GM21786 (cell line): ENCODE measurements at regions not wholly inside any gene's neighbourhood (a gene's known extent, or its start where the extent isn't known, plus 50 kb on each side); places are given as distances from the start of the nearest gene placed in this dataset.
"Not testable (repeated sequence)": the region's sequence is repeated elsewhere in the genome, so short reads cannot be mapped to it uniquely, and the experiment has no call there.

Experiments
- ATAC-seq: cut with Tn5 transposase; IDR thresholded peaks from one replicate; pipeline ENCODE4 v1.9.1; 2021; ENCODE audit not compliant: unreplicated experiment

GRCh38 chr2:51329512-51329911 lies 297.6 kb upstream of the NRXN1 start:
- ATAC-seq = no peak

GRCh38 chr2:51324051-51324450 lies 292.1 kb upstream of the NRXN1 start:
- ATAC-seq = no peak

- ATAC-seq = no peak
These were observed 290.7 kb upstream of the NRXN1 start for GRCh38 chr2:51322613-51323012.

DNA sequence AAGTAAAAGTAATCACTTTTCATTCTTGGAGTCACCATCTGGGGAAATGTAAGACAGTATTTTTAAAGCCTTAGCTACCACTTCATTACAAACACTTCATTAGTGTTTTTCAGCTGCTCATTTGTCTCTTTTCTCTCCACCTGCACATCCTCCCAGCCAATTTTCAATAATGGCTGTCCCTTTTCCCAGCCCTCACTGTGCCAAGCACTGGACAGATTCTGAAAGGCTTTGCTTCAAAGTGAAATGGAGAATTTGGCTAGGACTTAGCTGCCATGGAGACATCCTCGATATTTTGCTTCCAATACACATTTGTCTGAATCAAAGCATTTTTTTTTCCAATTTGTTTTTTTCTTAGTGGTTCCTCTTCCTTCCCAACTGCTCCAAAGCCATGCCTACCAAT lies 272.4 kb upstream of the NRXN1 start:
- no peak for ATAC-seq

DNA sequence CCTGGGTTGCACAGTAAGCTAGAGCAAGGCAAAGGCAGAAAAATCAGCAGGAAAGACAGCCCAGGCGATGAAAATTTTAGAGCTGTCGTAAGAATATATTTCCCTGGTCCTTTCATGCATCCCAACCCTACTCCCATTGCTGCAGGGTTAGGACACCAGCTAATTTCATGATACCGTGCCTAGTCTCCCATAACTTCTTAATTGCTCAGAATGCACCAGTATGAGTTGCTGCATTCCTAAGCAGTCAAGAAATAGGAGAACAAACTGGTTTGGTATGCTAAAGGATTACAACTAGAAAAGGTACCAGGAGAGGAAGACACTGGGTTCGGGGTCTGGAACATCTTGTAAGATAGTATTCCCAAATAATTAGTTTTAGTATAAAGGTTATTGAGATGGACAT lies 269.4 kb upstream of the NRXN1 start:
- ATAC-seq = no peak

- no peak for ATAC-seq
These were observed 267.4 kb upstream of the NRXN1 start for GRCh38 chr2:51299370-51299769.

GRCh38 chr2:51297488-51297887 lies 265.6 kb upstream of the NRXN1 start:
- peak; percentile 63 for ATAC-seq

DNA sequence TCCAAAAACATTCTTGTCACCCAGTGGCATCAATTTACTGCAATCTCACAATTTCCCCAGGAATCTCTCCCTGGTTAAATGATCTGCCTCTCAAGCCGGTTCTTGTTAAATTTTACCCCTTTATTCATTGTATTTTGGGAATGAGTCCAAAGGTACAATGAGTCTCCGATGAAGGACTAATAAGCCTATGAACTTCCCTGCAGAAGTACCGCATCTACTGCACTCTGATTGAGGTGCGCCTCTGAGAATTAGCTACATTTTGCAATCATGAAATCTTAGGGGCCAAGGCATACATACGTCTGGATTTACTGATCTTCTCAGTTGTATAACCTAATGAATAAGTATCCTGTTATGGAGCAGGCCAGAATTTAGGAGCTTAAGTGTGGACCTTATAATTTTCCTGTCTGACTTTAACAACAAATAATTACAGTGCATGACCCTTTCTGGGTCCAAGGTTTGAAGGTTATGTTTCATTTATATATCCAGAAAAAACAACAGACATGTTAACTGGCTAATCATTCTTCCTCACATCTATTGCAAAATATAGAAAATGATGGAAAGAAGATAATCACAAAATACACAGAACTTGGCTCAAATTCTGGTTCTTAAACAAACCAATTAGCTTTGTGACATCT lies 261.8 kb upstream of the NRXN1 start:
- no peak for ATAC-seq

GRCh38 chr2:51291762-51292551 lies 260.0 kb upstream of the NRXN1 start:
- no peak for ATAC-seq

- no peak for ATAC-seq
These were observed 258.8 kb upstream of the NRXN1 start for GRCh38 chr2:51290725-51291124.

DNA sequence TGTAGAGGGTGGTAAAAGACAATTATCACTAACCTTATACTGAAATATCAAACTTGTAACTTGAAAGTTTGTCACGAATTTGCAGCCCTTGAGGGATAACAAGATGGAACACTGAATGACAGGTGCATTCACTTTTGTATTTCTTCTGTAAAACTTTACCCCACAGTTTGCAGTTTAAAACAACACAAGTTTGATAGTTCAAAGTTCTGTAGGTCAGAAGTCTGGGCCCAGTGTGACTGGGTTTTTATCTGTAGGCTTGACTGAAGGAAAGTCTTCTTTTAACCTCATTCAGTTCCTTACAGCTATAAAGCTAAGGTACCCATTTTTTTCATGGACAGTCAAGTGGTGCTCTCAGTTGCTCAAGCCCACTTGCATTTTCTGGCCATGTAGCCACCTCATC lies 257.1 kb upstream of the NRXN1 start:
- ATAC-seq = no peak

DNA sequence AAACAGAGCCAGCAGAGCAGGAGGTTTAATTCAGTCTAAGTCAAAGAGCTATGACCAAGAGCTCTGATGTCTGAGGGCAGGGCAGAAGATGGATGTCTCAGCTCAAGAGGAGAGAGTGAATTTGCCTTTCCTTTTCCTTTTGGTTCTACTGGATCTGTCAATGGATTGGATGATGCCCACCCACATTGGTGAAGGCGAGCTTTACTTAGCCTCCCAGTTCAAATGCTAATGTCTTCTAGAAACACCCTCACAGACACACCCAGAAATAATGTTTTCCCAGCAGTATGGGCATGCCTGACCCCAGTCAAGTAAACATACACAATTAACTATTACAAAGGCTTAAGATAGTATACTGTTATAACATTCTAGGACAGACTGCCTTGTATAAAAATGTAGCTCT lies 236.3 kb upstream of the NRXN1 start:
- no peak for ATAC-seq

GRCh38 chr2:51265539-51265938 lies 233.6 kb upstream of the NRXN1 start:
- ATAC-seq = no peak

DNA sequence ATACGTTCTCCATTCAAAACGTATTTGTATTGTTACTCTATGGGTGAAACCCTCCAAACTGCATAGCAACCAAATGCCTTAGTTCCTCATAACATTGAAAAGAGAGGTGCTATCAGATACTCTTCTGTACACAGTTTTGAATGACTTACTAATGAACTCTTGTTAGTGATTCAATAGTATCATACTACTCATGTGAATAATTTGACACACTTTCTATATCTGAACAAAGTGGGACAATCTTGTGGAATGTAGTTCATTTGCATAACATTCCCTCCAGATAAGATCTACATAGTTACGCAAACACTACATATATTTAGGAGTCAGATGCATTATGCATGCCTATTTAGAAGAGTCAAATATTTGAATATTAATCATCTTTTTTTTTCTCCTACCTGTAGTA lies 232.0 kb upstream of the NRXN1 start:
- no peak for ATAC-seq

DNA sequence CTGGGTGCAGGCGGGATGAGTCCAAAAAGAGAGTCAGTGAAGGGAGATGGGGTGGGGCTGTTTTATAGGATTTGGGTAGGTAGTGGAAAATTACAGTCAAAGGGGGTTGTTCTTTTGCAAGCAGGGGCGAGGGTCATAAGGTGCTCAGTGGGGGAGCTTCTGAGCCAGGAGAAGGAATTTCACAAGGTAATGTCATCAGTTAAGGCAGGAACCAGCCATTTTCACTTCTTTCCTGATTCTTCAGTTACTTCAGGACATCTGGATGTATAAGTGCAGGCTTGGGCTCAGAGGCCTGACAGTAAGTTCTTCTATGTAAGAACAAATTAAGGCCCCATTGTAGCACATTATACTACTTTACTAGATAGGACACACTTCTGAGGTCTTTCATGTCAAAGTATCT lies 231.2 kb upstream of the NRXN1 start:
- not testable (repeated sequence) for ATAC-seq

- ATAC-seq = no peak
These were observed 226.4 kb upstream of the NRXN1 start for GRCh38 chr2:51258301-51258700.

GRCh38 chr2:51256736-51257135 lies 224.8 kb upstream of the NRXN1 start:
- ATAC-seq = no peak

DNA sequence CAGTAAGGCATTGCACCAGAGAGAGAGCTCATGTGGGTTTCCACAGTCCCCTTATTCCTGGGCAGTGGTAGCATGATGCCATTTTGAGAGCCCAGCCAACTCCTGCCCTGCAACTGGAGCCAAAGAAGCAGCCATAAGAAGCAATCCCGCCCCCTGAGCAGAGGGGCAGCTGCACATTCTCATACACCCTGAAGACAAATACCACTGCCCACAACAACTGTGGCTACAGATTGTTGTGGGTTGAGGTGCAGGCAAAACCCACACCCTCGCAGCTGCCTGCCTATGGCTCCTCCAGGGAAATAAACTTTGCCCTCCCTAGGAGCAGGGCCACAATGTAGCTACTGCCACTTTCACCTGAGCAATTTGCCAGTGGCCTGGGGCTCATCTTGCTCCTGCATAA lies 219.4 kb upstream of the NRXN1 start:
- ATAC-seq = no peak

GRCh38 chr2:51247252-51247805 lies 215.4 kb upstream of the NRXN1 start:
- no peak for ATAC-seq

DNA sequence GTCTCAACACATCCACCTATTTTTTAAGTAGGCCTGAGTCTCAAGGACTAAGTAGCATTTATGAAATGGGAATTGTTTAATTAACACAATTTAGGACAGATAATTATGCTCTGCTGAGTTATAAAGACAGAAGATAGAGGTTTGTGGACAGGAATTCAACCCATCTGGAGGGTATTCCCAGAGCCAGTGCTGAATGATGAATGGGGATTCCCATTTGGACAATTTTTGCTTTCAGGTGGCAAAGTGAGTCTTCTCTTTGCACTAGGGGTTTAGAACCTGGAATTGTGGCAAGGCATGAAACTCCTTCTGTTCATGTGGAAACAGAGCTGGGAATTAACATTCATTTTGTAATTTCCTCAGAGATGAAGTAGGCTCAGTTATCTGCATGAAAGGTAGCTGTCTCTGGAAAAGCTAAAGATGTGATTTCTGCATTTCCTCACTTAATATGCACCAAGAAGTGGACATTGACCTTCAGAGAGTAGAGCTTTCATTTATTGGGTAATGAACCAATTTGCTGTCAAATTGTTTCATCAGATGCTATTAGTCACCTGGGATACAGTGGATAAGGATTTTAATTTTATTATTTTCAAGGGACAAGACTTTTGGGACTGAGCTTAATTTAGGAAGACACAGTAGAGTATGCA lies 212.1 kb upstream of the NRXN1 start:
- ATAC-seq = no peak

- no peak for ATAC-seq
These were observed 205.8 kb upstream of the NRXN1 start for GRCh38 chr2:51237626-51238271.
